IMR-90 (cell line): ENCODE measurements at regions not wholly inside any gene's neighbourhood (a gene's known extent, or its start where the extent isn't known, plus 50 kb on each side); places are given as distances from the start of the nearest gene placed in this dataset.
A peak's percentile ranks its signal among the peaks of the same experiment; 100 is the strongest.

Experiments used
- ATAC-seq: fragments of 200-7000 bp; cut with Tn5 transposase; 2 replicates; pipeline ENCODE4 v1.9.1; 2020; ENCODE audit warnings: low read depth, mild to moderate bottlenecking, moderate library complexity
- BruUV-seq: library from RNA; stranded (reverse); fragments of 400-500 nt; replicated peaks from 2 replicates; lab custom pipeline; 2021; lab: Mats Ljungman, UMichigan
- CTCF ChIA-PET: fragments of 300-600 bp; formaldehyde crosslinking; extraction: SDS; loops from one replicate; lab custom pipeline; 2021; ENCODE audit warnings: antibody characterized with exemption; lab: Yijun Ruan, JAX
- POLR2A ChIA-PET: fragments of 300-600 bp; sonication (Branson Sonifier 250); formaldehyde crosslinking; loops from one replicate; lab custom pipeline; 2022; ENCODE audit warnings: antibody characterized with exemption; ENCODE audit not compliant: unreplicated experiment; lab: Charles Lee
- DNase-seq: peaks from one replicate; pipeline ENCODE4 v3.0.0; 2013
- H2AFZ ChIP-seq: replicated peaks from 2 replicates; pipeline ENCODE3; 2013; ENCODE audit warnings: low read length, mild to moderate bottlenecking; ENCODE audit not compliant: poor library complexity
- H2AK5ac ChIP-seq: 2 replicates; pipeline ENCODE4 v1.6.1; 2013; ENCODE audit warnings: low read depth, low read length, inconsistent platforms
- H2AK9ac ChIP-seq: replicated peaks from 2 replicates; pipeline ENCODE3; 2013; ENCODE audit warnings: mild to moderate bottlenecking, low read depth, low read length, moderate library complexity; ENCODE audit not compliant: poor library complexity
- H2BK120ac ChIP-seq: 2 replicates; pipeline ENCODE4 v1.6.1; 2013; ENCODE audit warnings: low read depth, low read length, inconsistent platforms
- H2BK15ac ChIP-seq: 3 replicates; pipeline ENCODE4 v1.6.1; 2013; ENCODE audit warnings: low read depth, low read length, inconsistent platforms
- H2BK20ac ChIP-seq: 2 replicates; pipeline ENCODE4 v1.6.1; 2013; ENCODE audit warnings: low read depth, mild to moderate bottlenecking, inconsistent platforms, low read length, moderate library complexity
- H2BK5ac ChIP-seq: 2 replicates; pipeline ENCODE4 v1.6.1; 2013; ENCODE audit warnings: mild to moderate bottlenecking, low read depth, low read length, inconsistent platforms; ENCODE audit not compliant: poor library complexity, severe bottlenecking
- H3K14ac ChIP-seq: replicated peaks from 2 replicates; pipeline ENCODE4 v1.6.1; 2013; ENCODE audit warnings: low read depth, low read length, inconsistent platforms
- H3K18ac ChIP-seq: 2 replicates; pipeline ENCODE4 v1.6.1; 2013; ENCODE audit warnings: low read depth, low read length, control low read depth
- H3K23ac ChIP-seq: 2 replicates; pipeline ENCODE4 v1.6.1; 2013; ENCODE audit warnings: low read depth, low read length, inconsistent platforms
- H3K27ac ChIP-seq: 2 replicates; pipeline ENCODE4 v1.5.1; 2013; ENCODE audit warnings: mild to moderate bottlenecking, control low read depth, low read length; ENCODE audit not compliant: insufficient read depth
- H3K27me3 ChIP-seq: 2 replicates; pipeline ENCODE4 v1.6.1; 2013; ENCODE audit warnings: low read length; ENCODE audit not compliant: control insufficient read depth, insufficient read depth
- H3K36me3 ChIP-seq: 2 replicates; pipeline ENCODE4 v1.6.1; 2013; ENCODE audit warnings: low read length, mixed read lengths; ENCODE audit not compliant: control insufficient read depth, insufficient read depth
- H3K4ac ChIP-seq: 2 replicates; pipeline ENCODE4 v1.6.1; 2013; ENCODE audit warnings: low read depth, low read length, inconsistent platforms
- H3K4me1 ChIP-seq: 2 replicates; pipeline ENCODE4 v1.6.1; 2013; ENCODE audit warnings: low read length, mixed read lengths; ENCODE audit not compliant: control insufficient read depth, insufficient read depth
- H3K4me2 ChIP-seq: 2 replicates; pipeline ENCODE4 v1.6.1; 2013; ENCODE audit warnings: low read depth, mild to moderate bottlenecking, control low read depth, low read length, moderate library complexity
- H3K4me3 ChIP-seq: 2 replicates; pipeline ENCODE4 v1.5.1; 2013; ENCODE audit warnings: low read depth, mild to moderate bottlenecking, control low read depth, low read length, moderate library complexity; ENCODE audit not compliant: insufficient read depth
- H3K56ac ChIP-seq: 2 replicates; pipeline ENCODE4 v1.6.1; 2013; ENCODE audit warnings: low read length, inconsistent platforms; ENCODE audit not compliant: insufficient read depth; ENCODE audit errors: extremely low read depth
- H3K79me1 ChIP-seq, 2 experiments: 2 replicates each; pipeline ENCODE4 v1.6.1; 2013; ENCODE audit warnings: low read length in 2 of 2, inconsistent platforms in 1 of 2, low read depth in 1 of 2
- H3K9ac ChIP-seq: 2 replicates; pipeline ENCODE4 v1.6.1; 2013; ENCODE audit warnings: low read depth, low read length, control low read depth
- H3K9me1 ChIP-seq: 2 replicates; pipeline ENCODE4 v1.6.1; 2013; ENCODE audit warnings: low read length, inconsistent platforms; ENCODE audit not compliant: insufficient read depth
- H3K9me3 ChIP-seq: 2 replicates; pipeline ENCODE4 v1.6.1; 2013; ENCODE audit warnings: low read length; ENCODE audit not compliant: control insufficient read depth, insufficient read depth
- H4K20me1 ChIP-seq: 2 replicates; pipeline ENCODE4 v1.6.1; 2013; ENCODE audit warnings: low read length, inconsistent platforms; ENCODE audit not compliant: insufficient read depth
- H4K5ac ChIP-seq: 2 replicates; pipeline ENCODE4 v1.6.1; 2013; ENCODE audit warnings: mild to moderate bottlenecking, low read depth, low read length, control low read depth
- H4K8ac ChIP-seq, 2 experiments: 2 replicates each; pipeline ENCODE4 v1.6.1; 2013; ENCODE audit warnings: low read depth in 2 of 2, low read length in 2 of 2, control low read depth in 1 of 2, inconsistent platforms in 1 of 2
- H4K91ac ChIP-seq: 2 replicates; pipeline ENCODE4 v1.6.1; 2013; ENCODE audit warnings: low read depth, low read length, inconsistent platforms; ENCODE audit not compliant: insufficient read depth
- NFE2L2 ChIP-seq: fragments of 150-350 bp; IDR thresholded peaks from 2 replicates; pipeline ENCODE4 v1.6.1; 2016; ENCODE audit warnings: low read depth, mild to moderate bottlenecking, low read length
- RFX5 ChIP-seq: IDR thresholded peaks from 2 replicates; pipeline ENCODE4 v1.8.0; 2012; ENCODE audit warnings: low read depth, mild to moderate bottlenecking, low read length, moderate library complexity
- WGBS, 2 experiments: methylation state at CpG; one replicate each; pipeline versions ENCODE4 v1.1.5 to v1.1.7; 2013; ENCODE audit warnings: missing lambda C conversion rate in 2 of 2; ENCODE audit not compliant: insufficient read length in 1 of 2; ENCODE audit errors: extremely low coverage in 2 of 2; 5-methylcytosine and 5-hydroxymethylcytosine counted together
- dilution Hi-C: fragments of 300-500 bp; cut with HindIII; formaldehyde crosslinking; loops from one replicate; pipeline ENCODE4 v1.14.3; 2018; ENCODE audit warnings: low sequenced_read_pairs; ENCODE audit not compliant: unreplicated experiment
- in situ Hi-C: fragments of 300-500 bp; cut with MboI; formaldehyde crosslinking; loops from 3 replicates; pipeline ENCODE4 v1.14.3; 2019; ENCODE audit warnings: low sequenced_read_pairs, inconsistent platforms, mixed read lengths
- intact Hi-C: fragments of 100-400 bp; cut with micrococcal nuclease; formaldehyde crosslinking; loops from 2 replicates; pipeline ENCODE4 v1.10.0; 2022

- intact Hi-C loops (no loop called here), in situ Hi-C loops (no loop called here), dilution Hi-C loops (no loop called here)
- H2BK5ac ChIP-seq, result no peak overlapping the region
- H2AK5ac ChIP-seq, result no peak overlapping the region
- H3K27me3 ChIP-seq, result no peaks in the 10 kb centered on the region
- H3K4me1 ChIP-seq, result peaks cover 7% of the 10 kb centered on the region; the same call in 1 of the 2 replicates
- no CpG with 5 or more reads among the region's 2 CpGs for WGBS, 2 experiments
- no peak overlapping the region for H3K4ac ChIP-seq
- H3K9ac ChIP-seq, result no peak overlapping the region
- no peak overlapping the region for H4K5ac ChIP-seq
- no peak overlapping the region for H2AK9ac ChIP-seq
- no peak overlapping the region for H3K4me3 ChIP-seq
- no peaks in the 10 kb centered on the region for H3K79me1 ChIP-seq
- H2BK15ac ChIP-seq, result no peak overlapping the region
- H3K36me3 ChIP-seq, result no peaks in the 10 kb centered on the region
- no peak overlapping the region for H2BK120ac ChIP-seq
- ChIA-PET CTCF (no interaction called here), POLR2A (no interaction called here)
- H2AFZ ChIP-seq, result no peak overlapping the region
- TF ChIP-seq RFX5, result no peak
- TF ChIP-seq NFE2L2, result no peak
- peaks cover 6% of the 10 kb centered on the region for H3K9me1 ChIP-seq
- H3K27ac ChIP-seq, result no peak overlapping the region
- ATAC-seq (no peak), DNase-seq (no peak)
- H4K20me1 ChIP-seq, result no peaks in the 10 kb centered on the region
- no peak overlapping the region for H4K91ac ChIP-seq
- no peak overlapping the region for H3K4me2 ChIP-seq
- H3K18ac ChIP-seq, result no peak overlapping the region
- H2BK20ac ChIP-seq, result peak overlapping the region; percentile 24; the same call in 1 of the 2 replicates
- H3K56ac ChIP-seq, result no peak overlapping the region
- H4K8ac ChIP-seq, result no peak overlapping the region
- H3K9me3 ChIP-seq, result no peaks in the 10 kb centered on the region
- H3K14ac ChIP-seq, result no peak overlapping the region; the same call in 1 of the 2 replicates
- no TSS peak for BruUV-seq
- H3K23ac ChIP-seq, result no peak overlapping the region
Measured at GRCh38 chr5:56680731-56681130, 134.6 kb upstream of the MAP3K1 start.
